A172 (cell line): ENCODE measurements at regions not wholly inside any gene's neighbourhood (a gene's known extent, or its start where the extent isn't known, plus 50 kb on each side); places are given as distances from the start of the nearest gene placed in this dataset.

Experiments
- DNase-seq: peaks from one replicate; pipeline ENCODE4 v3.0.0-alpha.2; 2015; ENCODE audit warnings: low spot score

DNA sequence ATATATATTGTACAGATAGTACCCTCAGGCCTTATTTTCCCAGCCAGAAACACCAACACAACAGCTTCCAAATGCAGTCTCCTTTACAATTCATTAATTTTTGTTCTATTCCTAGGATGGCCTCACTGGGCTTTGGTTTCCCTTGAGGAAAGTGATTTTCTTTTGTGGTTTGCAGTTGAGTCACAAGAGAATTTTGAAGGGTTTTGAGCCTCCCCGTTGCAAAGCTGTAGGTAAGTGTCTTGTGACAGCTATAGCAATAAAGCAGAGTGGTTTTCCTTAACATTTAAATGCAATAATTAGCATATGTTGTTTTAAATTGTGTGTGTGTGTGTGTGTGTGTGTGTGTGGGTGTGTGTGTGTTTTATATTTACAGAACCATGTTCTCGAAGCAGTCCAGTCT lies 54.1 kb upstream of the WDR17 start:
- DNase-seq, result no peak

DNA sequence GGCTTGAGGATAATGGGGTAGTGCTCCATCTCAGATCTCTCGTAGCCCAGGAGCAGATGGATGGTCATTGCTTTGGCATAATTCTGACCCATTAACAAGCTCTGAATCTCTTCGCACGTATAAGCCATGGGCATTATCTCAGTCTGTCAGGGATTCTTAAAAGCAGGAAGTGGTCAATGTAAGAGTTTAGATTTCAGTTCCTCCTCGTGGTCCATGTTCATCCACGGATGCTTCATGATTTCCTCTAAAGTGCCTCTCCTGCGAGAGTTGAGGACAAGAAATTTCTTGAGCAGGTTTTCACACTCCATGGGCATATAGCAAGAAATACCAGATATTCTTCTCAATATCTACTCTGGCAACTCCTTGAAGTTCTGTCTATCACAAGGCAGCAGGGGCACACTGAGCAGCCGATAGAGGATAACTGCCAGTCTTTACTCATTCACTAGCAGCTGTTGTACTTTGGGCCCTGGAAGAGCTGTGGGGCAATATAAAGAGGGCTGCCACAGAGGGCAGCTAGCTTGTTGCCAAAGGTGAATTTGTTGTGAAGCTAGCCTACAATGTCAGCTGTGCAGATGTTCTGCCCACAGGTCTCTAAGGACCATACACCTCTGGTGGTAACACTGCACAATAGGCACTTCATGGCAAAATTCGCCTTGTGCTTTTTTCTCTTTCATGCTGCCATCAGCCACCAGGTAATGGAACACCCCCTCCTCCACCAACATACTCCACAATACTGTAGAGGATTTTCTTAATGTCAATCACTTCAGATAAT lies 52.0 kb upstream of the WDR17 start:
- no peak for DNase-seq

DNA sequence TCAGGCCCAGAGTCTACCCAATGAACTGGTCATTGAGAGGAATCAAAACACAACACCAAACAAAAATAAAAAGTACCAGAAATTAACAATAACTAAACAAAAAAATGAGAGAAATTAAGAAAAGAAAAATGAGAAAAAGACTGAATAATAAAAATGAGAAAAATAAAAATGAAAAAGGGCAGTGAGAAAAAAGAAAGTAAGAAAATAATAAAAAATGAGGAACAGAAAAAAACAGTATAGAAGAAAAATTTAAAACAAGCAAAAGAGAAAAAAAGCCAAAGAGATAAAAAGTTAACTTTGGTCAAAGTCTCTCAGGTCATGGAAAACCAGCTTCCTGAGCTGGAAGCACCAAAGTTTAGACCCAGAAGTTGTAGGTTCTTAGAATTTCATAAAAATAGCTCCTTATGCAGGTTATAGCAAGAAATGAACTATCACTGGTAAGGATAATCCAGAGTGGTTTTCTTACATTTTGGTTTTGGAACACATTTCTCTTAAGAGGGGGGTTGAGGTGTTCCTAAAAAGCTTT lies 51.0 kb upstream of the WDR17 start:
- no peak for DNase-seq
